Astrocyte of the spinal cord (primary cell): ENCODE measurements at regions not wholly inside any gene's neighbourhood (a gene's known extent, or its start where the extent isn't known, plus 50 kb on each side); places are given as distances from the start of the nearest gene placed in this dataset.

Source experiments
- DNase-seq: peaks from one replicate; pipeline ENCODE4 v3.0.0; 2011; ENCODE audit warnings: low read depth, low spot score
- H3K4me3 ChIP-seq: 2 replicates; pipeline ENCODE4 v1.5.1; 2011; ENCODE audit warnings: low read depth, mild to moderate bottlenecking, low read length, moderate library complexity
- in situ Hi-C: cut with HindIII; loops from 2 replicates; pipeline ENCODE4 v1.10.0; 2017; ENCODE audit warnings: low sequenced_read_pairs
- TF ChIP-seq, protein P1 (sequence below): IDR thresholded peaks from 2 replicates; pipeline ENCODE4 v1.5.1; 2012; ENCODE audit warnings: low read depth, mild to moderate bottlenecking, low read length, inconsistent platforms

DNA sequence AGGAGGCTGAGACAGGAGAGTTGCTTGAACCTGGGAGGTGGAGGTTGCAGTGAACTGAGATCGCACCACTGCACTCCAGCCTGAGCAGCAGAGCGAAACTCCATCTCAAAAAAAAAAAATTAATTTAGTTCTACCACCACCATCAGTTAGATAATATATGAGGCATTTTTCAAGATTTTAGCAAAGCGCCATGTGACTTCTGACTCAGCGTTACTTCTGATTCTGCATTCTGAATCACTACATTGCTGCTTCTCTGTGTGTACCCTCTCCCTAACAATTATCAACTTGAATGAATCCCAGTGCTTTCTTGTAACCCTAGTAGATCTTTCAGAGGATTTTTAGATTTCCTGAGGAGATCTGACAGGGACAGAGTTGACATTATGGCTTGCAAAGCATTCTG is 176.8 kb upstream of the SORCS1 start:
- no peak for DNase-seq
- in situ Hi-C loops: no loop called here
- TF ChIP-seq, protein P1, sequence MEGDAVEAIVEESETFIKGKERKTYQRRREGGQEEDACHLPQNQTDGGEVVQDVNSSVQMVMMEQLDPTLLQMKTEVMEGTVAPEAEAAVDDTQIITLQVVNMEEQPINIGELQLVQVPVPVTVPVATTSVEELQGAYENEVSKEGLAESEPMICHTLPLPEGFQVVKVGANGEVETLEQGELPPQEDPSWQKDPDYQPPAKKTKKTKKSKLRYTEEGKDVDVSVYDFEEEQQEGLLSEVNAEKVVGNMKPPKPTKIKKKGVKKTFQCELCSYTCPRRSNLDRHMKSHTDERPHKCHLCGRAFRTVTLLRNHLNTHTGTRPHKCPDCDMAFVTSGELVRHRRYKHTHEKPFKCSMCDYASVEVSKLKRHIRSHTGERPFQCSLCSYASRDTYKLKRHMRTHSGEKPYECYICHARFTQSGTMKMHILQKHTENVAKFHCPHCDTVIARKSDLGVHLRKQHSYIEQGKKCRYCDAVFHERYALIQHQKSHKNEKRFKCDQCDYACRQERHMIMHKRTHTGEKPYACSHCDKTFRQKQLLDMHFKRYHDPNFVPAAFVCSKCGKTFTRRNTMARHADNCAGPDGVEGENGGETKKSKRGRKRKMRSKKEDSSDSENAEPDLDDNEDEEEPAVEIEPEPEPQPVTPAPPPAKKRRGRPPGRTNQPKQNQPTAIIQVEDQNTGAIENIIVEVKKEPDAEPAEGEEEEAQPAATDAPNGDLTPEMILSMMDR: no peak
- H3K4me3 ChIP-seq: no peak overlapping the region

DNA sequence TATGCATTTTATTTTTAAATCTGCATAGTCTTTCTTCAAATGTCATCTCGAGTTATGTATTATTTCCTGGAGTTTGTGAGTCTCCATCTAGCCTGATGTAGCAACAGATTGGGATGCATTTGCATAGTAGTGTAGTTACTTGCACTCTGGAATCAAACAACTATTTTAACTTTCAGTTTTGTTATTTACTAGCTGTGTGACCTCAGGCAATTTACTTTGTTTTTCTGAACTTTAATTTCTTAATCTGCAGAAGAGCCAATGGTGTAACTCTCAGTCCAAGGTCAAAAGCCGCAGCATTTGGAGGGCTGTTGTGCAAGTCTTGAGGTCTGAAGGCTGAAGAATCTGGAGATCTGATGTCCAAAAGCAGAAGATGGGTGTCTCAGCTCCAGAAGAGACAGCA is 175.8 kb upstream of the SORCS1 start:
- no peak overlapping the region for H3K4me3 ChIP-seq
- TF ChIP-seq, protein P1: no peak
- no peak for DNase-seq
- in situ Hi-C loops: no loop called here

DNA sequence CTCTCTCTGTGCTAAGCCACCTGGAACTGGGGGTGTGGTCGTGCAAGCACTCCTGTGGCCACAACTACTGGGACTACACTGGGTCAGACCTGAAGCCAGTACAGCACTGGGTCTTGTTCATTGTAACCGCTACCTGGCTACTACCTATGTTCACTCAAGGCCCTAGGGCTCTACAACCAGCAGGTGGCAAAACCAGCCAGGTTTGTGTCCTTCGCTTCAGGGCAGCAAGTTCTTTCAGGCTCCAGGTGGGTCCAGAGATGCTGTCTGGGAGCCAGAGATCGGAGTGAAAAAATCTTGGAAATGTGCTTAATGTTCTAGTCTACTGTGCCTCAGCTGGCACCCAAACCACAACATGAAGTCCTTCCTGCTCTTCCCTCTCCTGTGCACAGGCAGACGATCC is 171.6 kb upstream of the SORCS1 start:
- in situ Hi-C loops: no loop called here
- TF ChIP-seq, protein P1: no peak
- no peak for DNase-seq
- H3K4me3 ChIP-seq: no peak overlapping the region

- H3K4me3 ChIP-seq: no peak overlapping the region
- DNase-seq: no peak
- in situ Hi-C loops: no loop called here
- TF ChIP-seq, protein P1: no peak
Observed at GRCh38 chr10:107317592-107317991, 153.1 kb upstream of the SORCS1 start.

GRCh38 chr10:107303203-107303602 is 138.7 kb upstream of the SORCS1 start:
- no peak for DNase-seq
- in situ Hi-C loops: no loop called here
- H3K4me3 ChIP-seq: no peak overlapping the region
- TF ChIP-seq, protein P1: no peak

DNA sequence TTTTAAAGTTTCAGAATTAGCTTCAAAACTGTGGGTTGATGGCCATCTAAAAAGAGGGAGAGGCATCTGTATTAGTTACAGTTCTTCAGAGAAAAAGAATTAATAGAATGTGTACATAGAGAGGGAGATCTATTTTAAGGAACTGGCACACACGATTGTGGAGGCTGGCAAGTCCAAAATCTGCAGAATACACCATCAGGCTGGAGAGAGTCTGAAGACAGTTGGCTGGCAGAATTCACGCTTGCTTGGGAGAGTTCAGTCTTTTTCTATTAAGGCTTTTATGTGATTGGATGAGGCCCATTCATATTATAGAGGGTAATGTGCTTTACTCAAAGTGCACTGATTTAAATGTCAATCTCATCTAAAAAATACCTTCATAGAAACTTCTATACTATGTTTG is 135.1 kb upstream of the SORCS1 start:
- in situ Hi-C loops: no loop called here
- H3K4me3 ChIP-seq: no peak overlapping the region
- TF ChIP-seq, protein P1: no peak
- DNase-seq: no peak

DNA sequence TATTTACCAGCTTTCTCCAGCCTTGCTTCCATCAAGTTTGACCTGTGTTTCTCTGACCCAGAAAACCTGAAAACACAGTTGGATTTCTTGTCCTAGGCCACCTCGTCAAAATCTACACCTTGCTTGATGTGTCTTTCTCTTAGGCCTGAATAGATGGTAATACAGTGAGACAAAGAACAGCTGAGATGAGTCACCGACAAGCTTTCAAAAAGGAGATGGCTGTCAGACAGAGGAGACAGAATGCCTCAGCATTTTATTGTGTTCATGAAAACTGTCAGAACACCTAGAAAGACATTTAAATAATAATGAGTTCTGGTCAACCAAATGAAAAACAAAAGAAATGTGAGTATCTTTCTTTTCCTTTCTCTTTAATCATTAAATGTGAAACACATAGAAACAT is 119.7 kb upstream of the SORCS1 start:
- H3K4me3 ChIP-seq: no peak overlapping the region
- DNase-seq: no peak
- in situ Hi-C loops: no loop called here
- TF ChIP-seq, protein P1: no peak
